GM12878 (cell line): ENCODE measurements at regions not wholly inside any gene's neighbourhood (a gene's known extent, or its start where the extent isn't known, plus 50 kb on each side); places are given as distances from the start of the nearest gene placed in this dataset.

Experiments used
- ATAC-seq: fragments of 200-7000 bp; cut with Tn5 transposase; 3 replicates; pipeline ENCODE4 v1.9.1; 2020; ENCODE audit warnings: mild to moderate bottlenecking, moderate library complexity
- BruUV-seq: library from RNA; stranded (reverse); fragments of 400-500 nt; replicated peaks from 2 replicates; lab custom pipeline; 2021; lab: Mats Ljungman, UMichigan
- CTCF ChIA-PET: fragments of 300-600 bp; sonication (Branson Sonifier 250); formaldehyde crosslinking; extraction: SDS; loops from one replicate; lab custom pipeline; 2021; ENCODE audit warnings: inconsistent platforms; lab: Yijun Ruan, JAX
- POLR2A ChIA-PET: fragments of 350-600 bp; formaldehyde crosslinking; extraction: SDS; loops from one replicate; lab custom pipeline; 2021; ENCODE audit warnings: inconsistent platforms; lab: Charles Lee
- RAD21 ChIA-PET: fragments of 300-600 bp; sonication (Branson Sonifier 250); formaldehyde crosslinking; loops from one replicate; lab custom pipeline; 2023; ENCODE audit warnings: antibody characterized with exemption; ENCODE audit not compliant: unreplicated experiment; lab: Charles Lee
- SMC1A ChIA-PET: fragments of 300-600 bp; sonication (Branson Sonifier 250); formaldehyde crosslinking; loops from one replicate; lab custom pipeline; 2023; ENCODE audit not compliant: unreplicated experiment, uncharacterized antibody; lab: Charles Lee
- DNase-seq: peaks from one replicate; pipeline ENCODE4 v3.0.0-alpha.2; 2011; ENCODE audit warnings: low read depth, low spot score
- FAIRE-seq: peaks from 3 replicates; lab custom pipeline; 2011; peaks lifted over from hg19 to GRCh38; lab: Jason Lieb, UNC
- H2AFZ ChIP-seq: 2 replicates; pipeline ENCODE4 v1.6.0; 2011; ENCODE audit warnings: low read depth, low read length, control low read depth; ENCODE audit not compliant: control insufficient read depth
- H3K27ac ChIP-seq: 2 replicates; pipeline ENCODE4 v1.5.1; 2011; ENCODE audit warnings: control low read depth; ENCODE audit not compliant: control insufficient read depth, insufficient read depth
- H3K27me3 ChIP-seq, 2 experiments: replicated peaks in 1 of 2; 2 replicates each; pipeline versions ENCODE4 v1.6.0 to v1.6.1; 2011; ENCODE audit warnings: low read length in 1 of 2; ENCODE audit not compliant: control insufficient read depth in 2 of 2, insufficient read depth in 2 of 2
- H3K36me3 ChIP-seq, 2 experiments: 2 replicates each; pipeline ENCODE4 v1.5.1; 2011; ENCODE audit warnings: low read length in 1 of 2; ENCODE audit not compliant: control insufficient read depth in 2 of 2, insufficient read depth in 2 of 2
- H3K4me1 ChIP-seq: 2 replicates; pipeline ENCODE4 v1.6.1; 2011; ENCODE audit warnings: mild to moderate bottlenecking, low read length, moderate library complexity, mixed read lengths; ENCODE audit not compliant: control insufficient read depth, insufficient read depth
- H3K4me2 ChIP-seq: 2 replicates; pipeline ENCODE4 v1.6.0; 2011; ENCODE audit warnings: control low read depth; ENCODE audit not compliant: control insufficient read depth, insufficient read depth
- H3K4me3 ChIP-seq: fragments of 200-600 bp; sonication (generic); 2 replicates; pipeline ENCODE4 v1.5.1; 2016
- H3K79me2 ChIP-seq: 2 replicates; pipeline ENCODE4 v1.6.0; 2011; ENCODE audit warnings: low read length; ENCODE audit not compliant: control insufficient read depth, insufficient read depth
- H3K9ac ChIP-seq: 2 replicates; pipeline ENCODE4 v1.8.0; 2011; ENCODE audit warnings: low read length, control low read depth, mixed read lengths; ENCODE audit not compliant: control insufficient read depth, insufficient read depth
- H3K9me3 ChIP-seq: replicated peaks from 3 replicates; pipeline ENCODE4 v1.5.1; 2011; ENCODE audit warnings: mild to moderate bottlenecking, low read length; ENCODE audit not compliant: control insufficient read depth, insufficient read depth
- H4K20me1 ChIP-seq: 2 replicates; pipeline ENCODE4 v1.6.0; 2011; ENCODE audit not compliant: control insufficient read depth, insufficient read depth
- FOS ChIP-seq: IDR thresholded peaks from 3 replicates; pipeline ENCODE4 v1.6.1; 2011; ENCODE audit warnings: borderline replicate concordance; ENCODE audit not compliant: insufficient read length; ENCODE audit errors: extremely low read depth
- NFIC ChIP-seq: IDR thresholded peaks from 2 replicates; pipeline ENCODE4 v1.6.1; 2012; ENCODE audit warnings: low read depth, mild to moderate bottlenecking, inconsistent platforms, low read length, moderate library complexity
- NFXL1 ChIP-seq: fragments of 450-650 bp; IDR thresholded peaks from 2 replicates; pipeline ENCODE4 v1.6.1; 2017; ENCODE audit warnings: antibody characterized with exemption, mild to moderate bottlenecking, borderline replicate concordance
- POU2F2 ChIP-seq: IDR thresholded peaks from 3 replicates; pipeline ENCODE4 v1.6.1; 2011; ENCODE audit warnings: low read depth, mild to moderate bottlenecking, low read length, borderline replicate concordance
- SIN3A ChIP-seq: IDR thresholded peaks from 2 replicates; pipeline ENCODE4 v1.6.1; 2012; ENCODE audit warnings: low read depth, low read length, improper control_type of control experiment
- SMARCA5 ChIP-seq: fragments of 450-650 bp; IDR thresholded peaks from 2 replicates; pipeline ENCODE4 v1.6.1; 2017; ENCODE audit warnings: mild to moderate bottlenecking
- SREBF2 ChIP-seq: IDR thresholded peaks from 2 replicates; pipeline ENCODE4 v1.6.1; 2012; ENCODE audit warnings: mild to moderate bottlenecking, low read length
- STAT3 ChIP-seq: IDR thresholded peaks from 2 replicates; pipeline ENCODE4 v1.6.1; 2011; ENCODE audit warnings: low read depth, low read length, improper control_type of control experiment
- TCF12 ChIP-seq: IDR thresholded peaks from 2 replicates; pipeline ENCODE4 v1.6.1; 2011; ENCODE audit warnings: low read depth, mild to moderate bottlenecking, low read length
- TCF7 ChIP-seq: IDR thresholded peaks from 2 replicates; pipeline ENCODE4 v1.6.1; 2014; ENCODE audit warnings: antibody characterized with exemption, borderline replicate concordance
- ZNF217 ChIP-seq: fragments of 450-650 bp; IDR thresholded peaks from 2 replicates; pipeline ENCODE4 v1.6.1; 2017; ENCODE audit warnings: antibody characterized with exemption, mild to moderate bottlenecking
- WGBS: methylation state at CpG from one replicate; pipeline ENCODE4 v1.1.6; 2016; ENCODE audit warnings: low lambda C conversion rate; ENCODE audit not compliant: insufficient replicate concordance, insufficient coverage; ENCODE audit errors: missing lambda C conversion rate; 5-methylcytosine and 5-hydroxymethylcytosine counted together
- in situ Hi-C: fragments of 300-500 bp; cut with MboI; formaldehyde crosslinking; loops from 9 replicates; pipeline ENCODE4 v1.14.3; 2018; ENCODE audit warnings: mixed read lengths
- intact Hi-C: fragments of 100-400 bp; cut with micrococcal nuclease; formaldehyde crosslinking; loops from one replicate; pipeline ENCODE4 v1.14.2; 2022; ENCODE audit not compliant: unreplicated experiment
- TF ChIP-seq, protein P1 (sequence below): fragments of 450-650 bp; IDR thresholded peaks from 2 replicates; pipeline ENCODE4 v1.6.1; 2017; ENCODE audit warnings: mild to moderate bottlenecking
- TF ChIP-seq, protein P2 (sequence below): IDR thresholded peaks from 2 replicates; pipeline ENCODE4 v1.6.1; 2011; ENCODE audit warnings: low read depth, mild to moderate bottlenecking, low read length, moderate library complexity, borderline replicate concordance; ENCODE audit errors: extremely low read depth
- TF ChIP-seq, protein P3 (sequence below): fragments of 450-650 bp; IDR thresholded peaks from 2 replicates; pipeline ENCODE4 v1.6.1; 2018; ENCODE audit warnings: mild to moderate bottlenecking, low read depth, moderate library complexity; ENCODE audit not compliant: partially characterized antibody

DNA sequence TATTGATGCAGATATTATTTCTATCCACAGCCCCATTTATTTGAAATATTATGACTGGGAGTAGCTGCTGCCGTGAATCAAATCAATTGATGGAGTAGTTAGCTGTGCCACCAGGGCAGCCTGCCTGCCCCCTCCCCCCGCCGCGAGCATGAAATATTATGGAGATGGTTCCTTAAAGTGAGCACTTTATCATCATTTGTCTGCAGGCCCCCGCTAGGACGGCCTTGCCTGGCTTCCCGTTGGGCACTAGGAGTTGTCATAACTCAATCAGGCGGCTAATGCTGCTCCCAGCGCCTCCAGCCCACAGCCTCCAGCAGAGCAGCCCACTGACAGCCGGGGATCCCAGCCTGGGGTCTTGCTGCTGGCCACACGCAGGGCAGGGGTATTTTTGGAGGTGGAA lies 173.9 kb downstream of the SALL1 start:
- intact Hi-C loops (no loop called here), in situ Hi-C loops (no loop called here)
- WGBS: 21% methylated on average over 11 of the region's 11 CpGs
- no peaks in the 10 kb centered on the region for H3K4me1 ChIP-seq
- POLR2A ChIA-PET: no interaction called here
- H3K4me2 ChIP-seq: no peak overlapping the region
- H3K9me3 ChIP-seq: no peaks in the 10 kb centered on the region
- SMC1A ChIA-PET: no interaction called here
- CTCF ChIA-PET: no interaction called here
- ATAC-seq (no peak), DNase-seq (no peak), FAIRE-seq (no peak)
- H3K9ac ChIP-seq: no peak overlapping the region
- no peaks in the 10 kb centered on the region for H3K27me3 ChIP-seq
- RAD21 ChIA-PET: no interaction called here
- no peaks in the 10 kb centered on the region for H3K79me2 ChIP-seq
- H3K36me3 ChIP-seq: no peaks in the 10 kb centered on the region
- H4K20me1 ChIP-seq: no peaks in the 10 kb centered on the region
- no peak overlapping the region for H2AFZ ChIP-seq
- H3K27ac ChIP-seq: no peak overlapping the region
- TF ChIP-seq, protein P1, sequence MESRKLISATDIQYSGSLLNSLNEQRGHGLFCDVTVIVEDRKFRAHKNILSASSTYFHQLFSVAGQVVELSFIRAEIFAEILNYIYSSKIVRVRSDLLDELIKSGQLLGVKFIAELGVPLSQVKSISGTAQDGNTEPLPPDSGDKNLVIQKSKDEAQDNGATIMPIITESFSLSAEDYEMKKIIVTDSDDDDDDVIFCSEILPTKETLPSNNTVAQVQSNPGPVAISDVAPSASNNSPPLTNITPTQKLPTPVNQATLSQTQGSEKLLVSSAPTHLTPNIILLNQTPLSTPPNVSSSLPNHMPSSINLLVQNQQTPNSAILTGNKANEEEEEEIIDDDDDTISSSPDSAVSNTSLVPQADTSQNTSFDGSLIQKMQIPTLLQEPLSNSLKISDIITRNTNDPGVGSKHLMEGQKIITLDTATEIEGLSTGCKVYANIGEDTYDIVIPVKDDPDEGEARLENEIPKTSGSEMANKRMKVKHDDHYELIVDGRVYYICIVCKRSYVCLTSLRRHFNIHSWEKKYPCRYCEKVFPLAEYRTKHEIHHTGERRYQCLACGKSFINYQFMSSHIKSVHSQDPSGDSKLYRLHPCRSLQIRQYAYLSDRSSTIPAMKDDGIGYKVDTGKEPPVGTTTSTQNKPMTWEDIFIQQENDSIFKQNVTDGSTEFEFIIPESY: no peak
- TF ChIP-seq SREBF2: no peak
- TF ChIP-seq TCF7: no peak
- TF ChIP-seq STAT3: no peak
- TF ChIP-seq POU2F2: no peak
- TF ChIP-seq, protein P2, sequence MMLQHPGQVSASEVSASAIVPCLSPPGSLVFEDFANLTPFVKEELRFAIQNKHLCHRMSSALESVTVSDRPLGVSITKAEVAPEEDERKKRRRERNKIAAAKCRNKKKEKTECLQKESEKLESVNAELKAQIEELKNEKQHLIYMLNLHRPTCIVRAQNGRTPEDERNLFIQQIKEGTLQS: no peak
- TF ChIP-seq SMARCA5: no peak
- no peak for TF ChIP-seq NFXL1
- TF ChIP-seq ZNF217: no peak
- TF ChIP-seq, protein P3, sequence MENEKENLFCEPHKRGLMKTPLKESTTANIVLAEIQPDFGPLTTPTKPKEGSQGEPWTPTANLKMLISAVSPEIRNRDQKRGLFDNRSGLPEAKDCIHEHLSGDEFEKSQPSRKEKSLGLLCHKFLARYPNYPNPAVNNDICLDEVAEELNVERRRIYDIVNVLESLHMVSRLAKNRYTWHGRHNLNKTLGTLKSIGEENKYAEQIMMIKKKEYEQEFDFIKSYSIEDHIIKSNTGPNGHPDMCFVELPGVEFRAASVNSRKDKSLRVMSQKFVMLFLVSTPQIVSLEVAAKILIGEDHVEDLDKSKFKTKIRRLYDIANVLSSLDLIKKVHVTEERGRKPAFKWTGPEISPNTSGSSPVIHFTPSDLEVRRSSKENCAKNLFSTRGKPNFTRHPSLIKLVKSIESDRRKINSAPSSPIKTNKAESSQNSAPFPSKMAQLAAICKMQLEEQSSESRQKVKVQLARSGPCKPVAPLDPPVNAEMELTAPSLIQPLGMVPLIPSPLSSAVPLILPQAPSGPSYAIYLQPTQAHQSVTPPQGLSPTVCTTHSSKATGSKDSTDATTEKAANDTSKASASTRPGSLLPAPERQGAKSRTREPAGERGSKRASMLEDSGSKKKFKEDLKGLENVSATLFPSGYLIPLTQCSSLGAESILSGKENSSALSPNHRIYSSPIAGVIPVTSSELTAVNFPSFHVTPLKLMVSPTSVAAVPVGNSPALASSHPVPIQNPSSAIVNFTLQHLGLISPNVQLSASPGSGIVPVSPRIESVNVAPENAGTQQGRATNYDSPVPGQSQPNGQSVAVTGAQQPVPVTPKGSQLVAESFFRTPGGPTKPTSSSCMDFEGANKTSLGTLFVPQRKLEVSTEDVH: no peak
- no peak for TF ChIP-seq TCF12
- TF ChIP-seq NFIC: no peak
- TF ChIP-seq SIN3A: no peak
- no peak for TF ChIP-seq FOS
- no TSS peak for BruUV-seq
- no peak overlapping the region for H3K4me3 ChIP-seq
